DMS114 treated with DMSO at 0.1 percent for 48 hours (cell line): ENCODE measurements at regions not wholly inside any gene's neighbourhood (a gene's known extent, or its start where the extent isn't known, plus 50 kb on each side); places are given as distances from the start of the nearest gene placed in this dataset.
"Not testable (repeated sequence)": the region's sequence is repeated elsewhere in the genome, so short reads cannot be mapped to it uniquely, and the experiment has no call there.

Source experiments
- DNase-seq: peaks from one replicate; lab custom pipeline; 2025; ENCODE audit not compliant: unreplicated experiment; lab: John Stamatoyannopoulos, UW

DNA sequence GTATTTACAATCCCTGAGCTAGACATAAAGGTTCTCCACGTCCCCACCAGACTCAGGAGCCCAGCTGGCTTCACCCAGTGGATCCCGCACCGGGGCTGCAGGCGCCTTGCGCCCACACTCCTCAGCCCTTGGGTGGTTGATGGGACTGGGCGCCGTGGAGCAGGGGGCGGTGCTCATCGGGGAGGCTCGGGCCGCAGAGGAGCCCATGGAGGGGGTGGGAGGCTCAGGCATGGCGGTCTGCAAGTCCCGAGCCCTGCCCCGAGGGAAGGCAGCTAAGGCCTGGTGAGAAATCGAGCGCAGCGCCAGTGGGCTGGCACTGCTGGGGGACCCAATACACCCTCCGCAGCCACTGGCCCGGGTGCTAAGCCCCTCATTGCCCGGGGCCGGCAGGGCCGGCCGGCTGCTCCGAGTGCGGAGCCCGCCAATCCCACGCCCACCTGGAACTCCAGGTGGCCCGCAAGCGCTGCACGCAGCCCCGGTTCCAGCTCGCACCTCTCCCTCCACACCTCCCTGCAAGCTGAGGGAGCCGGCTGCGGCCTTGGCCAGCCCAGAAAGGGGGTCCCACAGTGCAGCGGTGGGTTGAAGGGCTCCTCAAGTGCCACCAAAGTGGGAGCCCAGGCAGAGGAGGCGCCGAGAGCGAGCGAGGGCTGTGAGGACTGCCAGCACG lies 260.9 kb upstream of the BTG1 start:
- DNase-seq: not testable (repeated sequence)

DNA sequence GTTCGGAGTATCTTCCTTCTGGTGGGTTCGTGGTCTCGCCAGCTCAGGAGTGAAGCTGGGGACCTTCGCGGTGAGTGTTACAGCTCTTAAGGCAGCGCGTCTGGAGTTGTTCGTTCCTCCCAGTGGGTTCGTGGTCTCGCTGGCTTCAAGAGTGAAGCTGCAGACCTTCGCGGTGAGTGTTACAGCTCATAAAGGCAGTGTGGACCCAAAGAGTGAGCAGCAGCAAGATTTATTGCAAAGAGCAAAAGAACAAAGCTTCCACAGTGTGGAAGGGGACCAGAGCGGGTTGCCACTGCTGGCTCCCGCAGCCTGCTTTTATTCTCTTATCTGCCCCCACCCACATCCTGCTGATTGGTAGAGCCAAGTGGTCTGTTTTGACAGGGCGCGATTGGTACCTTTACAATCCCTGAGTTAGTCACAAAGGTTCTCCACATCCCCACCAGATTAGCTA lies 260.2 kb upstream of the BTG1 start:
- DNase-seq: not testable (repeated sequence)

DNA sequence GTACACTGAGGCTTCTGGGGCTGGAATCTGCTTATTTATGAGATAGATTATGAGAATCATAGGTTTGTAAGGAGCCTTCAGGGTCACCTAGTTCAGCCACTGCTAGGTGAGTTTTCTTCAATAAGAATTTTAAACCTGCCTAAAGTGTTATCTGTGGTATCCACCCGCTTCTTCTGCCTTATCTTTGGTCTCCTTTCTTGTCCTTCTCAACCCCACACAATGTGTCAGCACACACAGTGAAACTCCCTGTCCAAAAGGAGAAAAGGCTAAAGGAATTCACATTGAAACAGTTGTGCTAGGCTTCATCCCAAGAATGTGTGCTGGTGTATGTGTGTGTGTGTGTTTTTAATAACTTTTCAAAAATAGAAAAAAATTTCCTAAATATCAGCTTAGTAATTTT lies 259.3 kb upstream of the BTG1 start:
- DNase-seq: no peak

DNA sequence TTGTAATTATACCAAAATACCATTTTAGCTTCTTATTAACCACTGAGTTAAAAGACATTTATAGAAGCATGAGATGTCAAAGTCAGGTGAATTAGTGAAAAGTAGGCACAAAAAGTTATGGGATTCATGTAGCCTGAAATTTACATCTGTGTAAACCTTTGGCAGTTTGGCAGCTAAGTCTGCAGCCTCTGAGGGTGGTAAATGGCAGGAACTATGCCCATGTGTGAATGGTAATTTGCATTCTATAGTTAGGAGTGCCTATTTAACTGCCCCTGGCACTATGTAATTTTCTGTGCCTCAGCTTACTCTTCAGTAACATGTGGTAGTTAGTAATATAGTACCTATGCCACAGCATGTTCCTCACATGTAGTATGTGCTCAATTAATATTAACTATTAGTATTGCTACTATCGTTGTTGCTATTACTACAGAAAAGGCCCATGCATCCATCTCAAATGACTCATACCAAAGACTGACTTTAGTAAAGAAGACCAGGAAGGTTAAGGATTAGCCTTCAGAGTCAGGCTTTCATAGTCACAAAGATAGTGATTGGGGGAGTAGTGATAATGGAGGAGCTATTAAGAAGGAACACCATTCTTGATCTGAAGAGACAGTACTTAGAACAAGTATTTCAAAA lies 258.7 kb upstream of the BTG1 start:
- DNase-seq: no peak

DNA sequence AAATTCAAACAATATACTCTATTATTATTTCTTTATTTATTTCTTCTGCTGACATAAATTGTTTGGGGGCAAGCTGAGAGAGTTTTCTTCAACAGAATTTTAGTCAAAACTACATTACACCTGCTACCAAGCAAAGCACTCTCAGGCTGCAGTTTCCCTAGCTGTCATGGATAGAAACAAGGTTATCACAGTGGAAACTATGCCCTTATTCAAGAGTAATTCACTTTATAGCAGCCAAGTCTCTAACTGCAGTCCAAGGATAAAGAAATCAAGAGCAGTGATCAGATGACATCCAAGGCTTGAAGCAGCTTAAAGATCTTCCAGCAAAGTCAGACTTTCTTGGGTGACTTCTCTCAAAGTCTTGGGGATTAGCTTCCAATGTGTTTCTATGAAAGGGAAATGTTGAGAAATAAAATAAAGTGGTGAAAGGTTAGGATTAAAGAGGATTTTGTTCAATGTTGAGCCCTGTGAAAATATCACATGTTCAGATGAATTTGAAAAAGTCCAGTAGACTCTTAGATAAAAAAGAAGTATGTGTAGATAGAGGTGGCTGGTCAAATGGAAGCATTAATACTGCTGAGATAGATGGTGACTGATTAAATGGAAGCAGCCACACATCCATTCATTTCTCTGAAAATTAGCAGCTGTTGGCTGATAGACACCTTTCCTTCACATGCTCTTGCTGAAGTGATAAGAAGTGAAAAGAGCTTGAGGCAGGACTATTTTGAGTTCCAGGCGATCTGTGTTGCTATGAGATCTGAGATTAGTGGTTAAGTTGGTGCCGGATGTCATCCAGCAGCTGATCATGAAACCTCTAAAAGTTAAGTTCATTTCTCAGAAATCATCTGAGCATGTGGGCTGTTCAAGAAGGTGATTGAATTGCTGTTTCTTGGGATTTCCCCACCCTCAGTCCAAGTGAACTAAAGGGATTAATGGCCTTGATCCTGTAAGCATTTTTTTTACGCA lies 257.8 kb upstream of the BTG1 start:
- DNase-seq: no peak

DNA sequence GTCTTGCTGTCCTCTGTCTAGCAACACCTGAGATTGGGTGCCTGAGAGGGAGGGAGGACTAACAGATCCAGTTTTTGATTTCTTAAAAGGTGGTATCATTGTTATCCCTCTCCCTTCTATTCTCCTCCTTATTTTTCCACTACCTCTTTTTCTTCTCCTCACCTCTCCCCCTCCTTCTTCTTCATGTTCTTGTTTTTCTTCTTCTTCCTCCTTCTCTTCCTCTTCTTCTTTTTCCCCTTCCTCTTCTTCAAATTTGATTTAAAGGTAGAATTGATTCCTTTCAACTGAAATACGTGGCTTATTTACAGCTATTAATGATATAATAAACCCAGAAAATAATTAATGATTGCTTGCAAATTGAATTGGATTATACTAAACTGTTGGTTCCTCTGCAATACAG lies 256.8 kb upstream of the BTG1 start:
- DNase-seq: no peak

DNA sequence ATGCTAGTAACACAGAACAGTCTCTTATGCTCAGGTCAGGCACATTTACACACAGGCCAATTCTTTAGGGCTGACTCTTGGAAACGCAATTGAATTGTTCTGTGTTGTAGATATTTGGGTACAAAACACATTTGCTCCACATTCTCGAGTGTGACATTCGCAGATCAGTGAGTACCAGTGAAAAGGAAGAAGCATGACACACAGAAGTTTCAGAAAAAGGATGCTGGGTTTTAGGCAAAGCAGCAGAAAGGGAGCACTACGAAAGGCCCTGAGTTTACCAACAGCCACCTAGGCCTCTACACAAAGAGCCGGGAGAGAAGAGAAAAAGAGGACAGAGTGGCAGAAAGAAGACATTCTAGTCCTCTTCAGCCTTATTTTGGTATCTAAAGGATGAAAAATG lies 254.4 kb upstream of the BTG1 start:
- no peak for DNase-seq

DNA sequence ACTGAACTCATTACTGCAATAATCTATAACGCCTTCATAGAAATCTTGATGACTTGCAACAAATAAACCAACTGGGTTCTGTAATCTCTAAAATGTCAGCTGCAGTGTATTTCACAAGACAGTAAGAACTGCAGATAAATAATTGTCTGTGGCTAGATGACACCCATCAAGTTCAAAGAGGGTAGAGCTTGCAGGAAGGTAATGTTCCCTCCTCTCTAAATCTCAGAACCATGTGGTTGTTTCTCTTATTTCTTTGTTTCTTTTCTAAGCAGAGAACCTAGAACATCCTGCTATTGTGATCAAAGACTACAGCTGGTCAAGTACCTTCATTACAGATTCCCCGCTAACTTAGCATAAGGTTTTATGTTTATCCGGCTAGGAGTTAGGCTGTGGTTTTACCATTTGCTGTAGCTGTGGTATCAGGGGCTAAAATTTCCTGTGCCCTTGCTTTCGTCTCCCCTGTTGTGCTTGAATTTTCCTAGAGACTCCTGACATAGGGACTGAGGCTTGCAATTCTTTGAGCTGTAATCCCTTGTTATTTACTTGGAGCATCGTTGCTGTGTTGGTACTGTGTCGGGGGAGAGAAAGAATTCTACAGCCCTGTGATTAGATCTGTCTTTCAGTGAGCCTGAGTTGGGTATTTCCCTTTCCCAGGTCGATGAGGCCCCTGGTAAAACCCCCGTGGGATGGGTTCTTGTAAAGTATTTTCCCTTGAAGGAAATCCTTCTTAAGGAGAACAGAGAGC lies 253.1 kb upstream of the BTG1 start:
- no peak for DNase-seq

DNA sequence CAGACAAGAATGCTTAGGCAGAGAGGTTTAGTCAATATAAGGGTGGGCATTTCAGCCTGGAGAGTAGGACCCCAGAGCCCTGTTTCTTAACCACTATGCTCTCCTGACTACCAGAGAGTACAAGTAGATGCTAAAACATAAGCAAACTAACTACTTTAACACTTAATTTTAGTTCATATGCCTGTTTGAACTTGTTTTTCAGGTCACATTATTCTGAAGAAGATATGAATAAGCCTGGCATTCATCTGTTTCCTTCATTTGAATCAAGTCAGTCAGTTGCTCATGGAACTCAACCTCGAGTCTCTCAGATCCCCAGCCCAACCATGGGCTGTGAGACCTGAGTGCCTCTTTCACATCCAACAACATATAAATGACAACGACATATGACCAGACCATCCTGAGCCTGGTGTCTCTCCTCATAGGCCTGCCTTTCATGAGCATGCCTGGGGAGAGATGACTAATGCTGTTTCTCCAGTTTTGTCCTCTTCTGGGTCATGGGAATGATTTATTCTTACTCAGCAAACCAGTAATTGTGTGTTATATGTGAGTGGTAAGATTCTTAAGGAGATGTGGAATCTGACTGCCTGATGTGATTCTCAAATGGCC lies 251.1 kb upstream of the BTG1 start:
- no peak for DNase-seq

DNA sequence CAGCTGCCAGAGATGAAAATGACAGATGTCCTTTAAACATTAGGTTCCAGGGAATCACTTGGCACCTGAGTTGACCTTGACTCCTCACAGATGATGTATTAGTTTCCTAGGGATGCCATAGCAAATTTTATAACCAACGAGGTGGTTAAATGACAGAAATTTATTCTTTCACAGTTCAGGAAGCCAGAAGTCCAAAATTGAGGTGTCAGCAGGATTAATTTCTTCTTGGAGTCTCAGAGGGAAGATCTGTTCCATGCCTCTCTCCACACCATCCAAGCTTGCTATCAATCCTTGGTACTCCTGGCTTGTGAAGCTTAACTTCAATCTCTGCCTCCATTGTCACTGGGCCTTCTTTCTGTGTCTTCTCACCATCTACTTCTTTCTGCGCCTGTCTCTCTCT lies 249.7 kb upstream of the BTG1 start:
- no peak for DNase-seq

DNA sequence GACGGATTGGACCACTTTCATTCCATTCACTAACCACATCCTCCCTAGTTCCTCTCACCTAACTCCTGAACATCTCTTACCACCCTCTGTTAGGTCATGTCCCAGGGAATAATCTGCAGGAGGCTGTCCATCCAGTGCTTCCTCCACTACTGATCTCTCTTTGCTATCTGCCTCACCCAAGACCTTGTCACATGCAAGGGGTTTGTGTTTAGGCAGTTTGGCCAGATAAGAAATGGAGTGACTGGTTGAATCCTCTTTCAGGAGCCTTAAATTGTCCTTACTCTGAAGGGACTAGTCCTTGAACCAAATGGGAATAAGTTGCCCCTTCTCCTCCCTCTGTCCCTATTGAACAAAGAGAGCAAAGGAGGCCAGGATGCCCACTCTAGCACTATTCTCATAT lies 249.2 kb upstream of the BTG1 start:
- no peak for DNase-seq

DNA sequence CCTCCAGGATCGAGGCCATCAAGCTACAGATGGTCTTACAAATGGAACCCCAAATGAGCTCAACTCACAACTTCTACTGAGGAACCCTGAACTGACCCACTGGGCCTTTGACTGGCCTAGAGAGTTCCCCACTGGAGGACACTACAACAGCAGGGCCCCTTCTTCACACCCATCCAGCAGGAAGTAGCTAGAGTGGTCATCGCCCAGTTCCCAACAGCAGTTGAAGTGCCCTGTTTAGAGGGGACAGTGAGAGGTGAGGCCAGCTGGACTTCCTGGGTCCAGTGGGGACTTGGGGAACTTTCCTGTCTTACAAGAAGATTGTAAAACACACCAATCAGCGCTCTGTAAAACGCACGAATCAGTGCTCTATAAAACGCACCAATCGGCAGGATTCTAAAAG lies 247.9 kb upstream of the BTG1 start:
- no peak for DNase-seq

DNA sequence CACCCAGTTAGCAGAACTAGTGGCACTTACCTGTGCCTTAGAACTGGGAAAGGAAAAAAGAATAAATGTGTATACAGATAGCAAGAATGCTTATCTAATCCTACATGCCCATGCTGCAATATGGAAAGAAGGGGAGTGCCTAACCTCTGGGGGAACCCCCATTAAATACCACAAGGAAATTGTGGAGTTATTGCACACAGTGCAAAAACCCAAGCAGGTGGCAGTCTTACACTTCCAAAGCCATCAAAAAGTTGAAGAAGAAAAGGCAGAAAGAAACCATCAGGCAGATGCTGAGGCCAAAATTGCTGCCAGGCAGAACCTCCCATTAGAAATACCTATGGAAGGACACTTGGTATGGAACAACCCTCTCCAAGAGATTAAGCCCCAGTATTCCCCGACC lies 246.1 kb upstream of the BTG1 start:
- DNase-seq: not testable (repeated sequence)

DNA sequence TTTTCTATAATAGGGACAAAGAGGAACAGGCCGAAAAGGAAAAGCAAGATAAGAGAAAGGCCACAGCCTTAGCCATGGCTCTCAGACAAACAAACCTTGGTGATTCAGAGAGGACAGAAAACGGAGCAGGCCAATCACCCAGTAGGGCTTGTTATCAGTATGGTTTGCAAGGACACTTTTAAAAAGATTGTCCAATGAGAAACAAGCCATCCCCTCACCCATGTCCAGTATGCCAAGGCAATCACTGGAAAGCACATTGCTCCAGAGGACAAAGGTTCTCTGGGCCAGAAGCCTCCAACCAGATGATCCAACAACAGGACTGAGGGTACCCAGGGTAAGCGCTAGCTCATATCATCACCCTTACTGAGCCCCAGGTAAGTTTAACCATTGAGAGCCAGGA lies 243.8 kb upstream of the BTG1 start:
- DNase-seq: no peak

DNA sequence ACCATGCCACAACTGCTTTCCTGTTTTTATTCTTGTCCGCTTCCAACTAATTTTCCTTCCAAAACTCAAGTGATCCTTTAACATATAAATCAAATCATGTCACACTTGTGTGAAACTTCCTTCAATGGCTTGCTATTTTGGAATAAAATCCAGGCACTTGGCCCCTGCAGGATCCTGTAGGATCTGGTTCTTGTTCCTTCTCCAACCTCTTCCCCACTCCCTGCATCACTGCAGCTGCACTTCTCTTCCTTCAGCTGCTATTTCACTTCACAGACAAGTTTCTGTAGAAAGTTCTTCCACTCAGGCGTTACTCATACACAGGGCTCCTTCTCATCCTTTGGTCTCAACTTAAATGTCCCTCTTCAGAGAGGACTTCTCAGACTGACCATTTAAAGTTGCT lies 239.7 kb upstream of the BTG1 start:
- no peak for DNase-seq

DNA sequence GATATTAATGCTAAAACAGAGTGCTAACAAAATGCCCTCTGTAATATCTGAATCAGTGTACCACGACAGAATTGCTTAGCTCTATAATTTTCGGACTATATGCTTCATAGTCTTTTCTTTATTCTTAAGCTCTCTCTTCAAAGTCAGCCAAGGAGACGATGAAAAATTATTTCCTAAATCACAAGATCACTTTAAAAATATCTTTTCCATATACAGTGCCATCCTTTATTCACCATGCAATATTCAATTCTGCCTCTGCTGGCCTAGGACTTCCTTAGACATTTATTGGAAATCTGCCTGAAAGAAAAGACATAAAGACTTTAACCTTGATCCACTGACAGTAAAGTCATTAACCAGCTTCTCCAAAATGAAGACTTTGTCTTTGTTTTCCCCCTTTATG lies 238.9 kb upstream of the BTG1 start:
- no peak for DNase-seq

DNA sequence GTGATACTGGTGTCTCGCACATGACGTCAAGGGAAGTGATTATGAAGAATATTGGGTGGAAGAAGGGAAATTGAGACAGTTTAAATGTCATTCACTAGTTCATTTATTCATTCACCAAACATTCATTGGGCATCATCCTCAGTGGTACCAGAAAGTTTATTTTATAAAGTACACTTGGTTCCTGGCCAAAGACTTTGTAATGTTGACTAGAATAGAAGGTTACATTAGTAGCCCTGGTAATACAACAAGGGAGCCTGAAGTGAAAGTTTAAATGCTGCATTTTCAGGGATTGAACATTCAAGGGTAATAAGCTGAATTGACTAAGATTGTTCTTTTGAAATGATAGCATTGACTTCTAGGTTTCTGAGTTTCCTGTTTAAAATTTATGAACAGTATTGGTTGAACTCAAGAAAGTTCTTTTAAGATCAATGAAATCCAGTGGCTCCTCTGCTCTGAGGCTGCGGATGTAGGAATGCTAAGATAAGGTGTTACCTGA lies 236.8 kb upstream of the BTG1 start:
- no peak for DNase-seq

DNA sequence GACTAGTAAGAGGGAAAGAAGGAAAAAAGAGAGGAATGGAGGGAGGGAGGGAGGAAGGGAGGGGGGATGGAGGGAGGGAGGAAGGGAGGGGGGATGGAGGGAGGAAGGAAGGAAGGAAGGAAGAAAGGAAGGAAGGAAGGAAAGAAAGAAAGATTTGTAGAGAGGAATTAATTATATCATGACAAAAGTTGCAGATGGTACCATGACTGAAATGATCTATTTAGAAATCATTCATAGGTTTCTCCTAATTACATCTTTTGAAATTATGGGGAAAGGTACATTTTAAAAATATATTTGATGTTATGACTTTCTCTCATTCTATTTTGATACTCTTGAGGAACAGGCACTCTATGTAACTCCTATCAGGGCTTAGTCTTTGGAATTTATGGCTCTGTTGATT lies 236.2 kb upstream of the BTG1 start:
- no peak for DNase-seq

DNA sequence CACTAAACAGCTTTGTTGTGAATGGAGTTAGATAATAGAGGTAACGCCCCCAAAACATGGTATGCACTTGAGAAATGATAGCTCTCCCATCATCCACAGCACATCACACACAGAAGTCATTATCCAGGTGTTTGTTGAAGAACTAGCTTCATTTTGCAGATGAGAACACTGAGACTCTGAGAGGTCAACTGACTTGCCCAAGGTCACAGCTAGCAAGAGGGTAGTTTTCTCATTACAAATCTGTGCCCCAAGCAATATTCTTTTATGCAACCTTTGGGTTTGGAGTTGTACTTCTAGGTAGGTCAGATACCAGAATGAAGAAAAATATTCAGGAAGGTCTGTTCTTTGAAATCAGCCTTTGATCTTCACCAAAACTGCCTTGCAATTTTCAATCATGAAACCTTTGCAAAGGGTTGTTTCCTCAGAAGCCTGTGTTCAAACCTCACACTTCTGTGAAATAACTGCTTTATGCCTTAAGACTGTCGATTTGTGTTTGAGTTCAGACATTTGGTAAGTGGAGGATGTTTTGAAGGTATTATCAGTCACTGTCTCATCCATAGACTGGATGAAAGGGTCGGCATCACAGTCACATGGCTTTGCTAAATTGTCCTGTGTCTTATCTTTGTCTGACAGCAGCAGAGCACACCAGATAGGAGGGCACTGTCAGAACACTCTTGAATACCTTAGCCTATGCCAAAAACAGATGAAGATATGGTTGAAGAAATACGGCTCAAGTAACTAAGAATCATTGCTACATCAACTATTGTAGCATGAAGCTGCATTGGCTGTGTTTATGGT lies 233.2 kb upstream of the BTG1 start:
- no peak for DNase-seq

DNA sequence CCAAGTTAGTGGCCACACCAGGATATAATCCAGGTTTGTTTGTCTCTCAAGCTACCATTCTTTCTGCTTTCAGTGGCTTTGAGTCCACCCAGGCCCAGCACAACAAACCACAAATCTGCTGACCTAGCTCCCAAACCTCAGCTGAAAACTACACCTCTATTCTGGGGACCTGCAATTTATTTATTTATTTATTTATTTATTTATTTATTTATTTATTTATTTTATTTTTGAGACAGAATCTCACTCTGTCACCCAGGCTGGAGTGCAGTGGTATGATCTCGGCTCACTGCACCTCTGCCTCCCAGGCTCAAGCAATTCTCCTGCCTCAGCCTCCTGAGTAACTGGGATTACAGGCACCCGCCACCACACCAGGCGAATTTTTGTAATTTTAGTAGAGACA lies 229.9 kb upstream of the BTG1 start:
- not testable (repeated sequence) for DNase-seq
